NOMO-1 (cell line): ENCODE measurements at regions not wholly inside any gene's neighbourhood (a gene's known extent, or its start where the extent isn't known, plus 50 kb on each side); places are given as distances from the start of the nearest gene placed in this dataset.

Experiments
- DNase-seq, 2 experiments: peaks; one replicate each; lab custom pipeline; 2025; ENCODE audit not compliant: unreplicated experiment in 2 of 2; lab: John Stamatoyannopoulos, UW

DNA sequence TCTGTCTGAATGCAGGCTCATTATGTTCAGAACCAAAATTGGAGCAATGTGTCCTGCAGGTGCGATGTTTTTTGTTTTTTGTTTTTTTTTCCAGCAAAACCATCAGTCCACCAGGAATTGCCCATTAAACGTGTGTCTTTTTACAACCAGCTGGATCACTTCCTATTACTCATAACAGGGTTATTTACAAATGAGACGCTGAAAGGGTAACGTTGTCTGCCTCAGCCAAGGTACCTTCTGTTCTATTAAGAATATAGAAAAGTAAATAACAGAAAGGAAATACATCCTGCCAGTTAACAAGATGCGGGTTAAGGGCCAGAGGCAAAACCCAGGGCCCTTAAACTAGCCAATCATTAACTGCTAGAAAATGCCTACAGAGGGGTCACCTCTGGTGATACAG lies 590.4 kb downstream of the TBC1D4 start:
- DNase-seq: no peak

DNA sequence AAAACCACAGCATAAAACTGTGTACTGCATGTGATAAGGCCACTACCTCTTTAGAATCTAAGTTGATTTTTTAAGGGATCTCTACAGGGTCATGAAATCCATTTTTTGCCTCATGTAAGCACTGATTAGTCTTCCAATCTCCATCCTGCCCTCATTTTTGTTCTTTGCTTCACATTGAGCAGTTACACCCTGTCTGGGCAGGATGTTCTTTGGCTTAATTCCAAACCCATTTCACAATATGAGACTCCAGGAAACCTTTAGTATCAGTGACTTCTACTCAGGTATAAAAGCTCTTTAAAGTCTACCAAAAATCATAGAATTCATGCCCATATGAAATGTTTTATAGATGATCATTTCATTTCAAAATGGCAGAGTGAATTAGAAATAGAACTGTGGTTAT lies 592.6 kb downstream of the TBC1D4 start:
- DNase-seq: no peak

GRCh38 chr13:74886502-74886901 lies 595.5 kb downstream of the TBC1D4 start:
- no peak for DNase-seq

DNA sequence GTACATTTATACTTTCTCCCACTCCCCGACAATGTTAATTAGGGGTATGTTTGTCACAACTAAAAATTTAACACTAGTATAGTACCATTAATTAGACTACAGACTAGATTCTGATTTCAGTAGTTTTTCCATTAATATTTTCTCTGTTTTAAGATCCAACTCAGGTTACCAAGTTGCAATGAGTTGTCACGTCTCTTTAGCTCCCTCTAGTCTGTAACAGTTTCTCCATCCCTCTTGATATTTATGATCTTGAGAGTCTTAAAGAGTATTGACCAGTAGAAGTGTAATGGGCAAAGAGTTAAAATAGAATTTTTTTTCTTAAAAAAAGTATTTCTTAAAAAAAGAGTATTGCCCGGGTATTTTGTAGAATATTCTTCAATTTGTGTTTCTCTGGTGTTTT lies 598.1 kb downstream of the TBC1D4 start:
- no peak for DNase-seq

GRCh38 chr13:74871369-74872070 lies 610.4 kb downstream of the TBC1D4 start:
- no peak for DNase-seq

- DNase-seq: no peak
Observed at GRCh38 chr13:74870865-74871264, 611.1 kb downstream of the TBC1D4 start.

- no peak for DNase-seq
Observed at GRCh38 chr13:74869846-74870245, 612.1 kb downstream of the TBC1D4 start.

DNA sequence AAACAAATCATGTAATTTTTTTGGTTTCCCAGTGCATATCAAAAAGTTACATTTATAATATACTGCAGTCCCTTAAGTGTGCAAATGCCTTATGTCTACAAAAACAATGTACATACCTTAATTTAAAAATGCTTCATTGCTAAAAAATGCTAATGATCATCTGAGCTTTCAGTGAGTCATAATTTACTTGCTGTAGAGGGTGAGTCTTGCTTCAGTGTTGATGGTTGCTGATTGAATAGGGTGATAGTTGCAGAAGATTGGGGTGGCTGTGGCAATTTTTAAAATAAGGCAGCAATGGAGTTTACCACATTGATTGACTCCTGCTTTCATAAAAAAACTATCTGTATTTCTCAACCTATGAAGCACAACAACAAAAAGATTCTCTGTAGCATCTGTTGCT lies 613.9 kb downstream of the TBC1D4 start:
- no peak for DNase-seq

DNA sequence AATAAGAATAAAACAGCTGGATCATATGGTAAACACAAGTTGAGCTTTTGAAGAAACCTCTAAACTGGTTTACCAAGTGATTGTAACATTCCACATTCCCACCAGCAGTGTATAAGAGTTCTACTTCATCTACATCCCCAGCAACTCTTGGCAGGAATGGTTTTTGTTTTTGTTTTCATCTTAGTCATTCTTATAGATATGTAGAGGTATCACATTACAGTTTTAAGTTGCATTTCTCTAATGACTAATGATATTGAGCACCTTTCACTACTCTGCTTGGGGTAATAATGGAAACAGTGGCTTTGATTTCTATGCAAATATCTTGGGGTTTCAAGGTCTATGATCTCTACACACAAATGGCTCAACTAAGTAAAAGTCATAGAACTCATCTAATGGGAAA lies 614.5 kb downstream of the TBC1D4 start:
- no peak for DNase-seq

- no peak for DNase-seq
Observed at GRCh38 chr13:74866101-74866500, 615.9 kb downstream of the TBC1D4 start.

- no peak for DNase-seq
Observed at GRCh38 chr13:74865656-74866055, 616.3 kb downstream of the TBC1D4 start.

- no peak for DNase-seq
Observed at GRCh38 chr13:74860789-74861188, 621.2 kb downstream of the TBC1D4 start.

GRCh38 chr13:74850893-74851292 lies 631.1 kb downstream of the TBC1D4 start:
- DNase-seq: no peak

- DNase-seq: no peak
Observed at GRCh38 chr13:74847966-74848365, 634.0 kb downstream of the TBC1D4 start.

DNA sequence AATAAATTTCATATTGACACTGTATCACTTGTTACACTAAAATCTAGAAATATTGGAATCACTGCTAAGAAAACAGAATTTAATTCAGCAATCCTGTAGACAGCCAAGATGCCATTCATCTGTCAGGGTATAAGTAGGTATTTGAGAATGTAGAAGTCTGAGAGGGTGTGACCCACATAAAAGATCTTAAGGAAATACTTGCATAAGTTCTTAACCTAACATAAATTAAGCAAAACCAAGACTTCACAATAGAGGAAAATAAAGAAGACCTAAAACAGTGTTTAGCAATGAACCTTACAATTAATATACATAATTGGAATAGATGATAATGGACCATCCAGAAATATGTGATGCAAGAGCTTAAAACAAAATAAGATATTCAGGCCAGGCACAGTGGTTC lies 636.2 kb downstream of the TBC1D4 start:
- no peak for DNase-seq

- DNase-seq: no peak
Observed at GRCh38 chr13:74841651-74842050, 640.3 kb downstream of the TBC1D4 start.

GRCh38 chr13:74841123-74841522 lies 640.8 kb downstream of the TBC1D4 start:
- no peak for DNase-seq

- no peak for DNase-seq
Observed at GRCh38 chr13:74839656-74840055, 642.3 kb downstream of the TBC1D4 start.

DNA sequence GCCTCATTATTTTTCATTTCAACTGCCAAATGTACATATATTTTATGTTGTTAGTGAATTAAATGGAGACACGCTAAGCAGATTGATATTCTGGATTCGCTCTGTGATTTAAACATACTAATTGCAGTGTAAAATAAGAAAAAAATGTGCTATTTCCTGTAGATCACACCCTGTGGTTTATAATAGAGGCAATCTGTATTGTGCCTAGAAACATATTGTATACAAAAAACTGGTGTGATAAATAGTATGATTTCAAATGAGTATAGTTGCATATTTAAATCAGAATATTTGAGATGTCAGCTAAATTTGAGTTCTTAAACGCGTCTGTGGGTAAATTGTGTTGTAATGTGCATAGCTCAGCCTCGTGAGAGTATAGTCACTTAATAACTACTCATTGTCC lies 643.9 kb downstream of the TBC1D4 start:
- DNase-seq: no peak

DNA sequence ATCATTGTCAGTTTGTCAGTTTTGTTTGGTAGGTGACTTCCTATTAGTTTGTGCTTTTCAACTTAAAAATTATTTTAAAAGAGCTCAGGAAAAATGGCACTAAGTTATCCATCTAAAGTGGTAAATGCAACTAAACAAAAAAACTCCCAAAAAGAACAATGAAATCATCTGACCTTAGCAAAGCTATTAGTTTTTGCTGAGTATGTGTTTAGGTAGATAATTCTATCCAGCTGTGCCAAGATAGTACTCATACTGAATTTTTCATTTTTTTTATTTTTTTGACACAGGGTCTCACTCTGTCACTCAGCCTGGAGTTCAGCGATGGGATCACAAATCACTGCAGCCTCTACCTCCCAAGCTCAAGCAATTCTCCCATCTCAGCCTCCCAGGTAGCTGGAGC lies 645.3 kb downstream of the TBC1D4 start:
- no peak for DNase-seq

GRCh38 chr13:74835579-74835978 lies 646.4 kb downstream of the TBC1D4 start:
- DNase-seq: no peak

DNA sequence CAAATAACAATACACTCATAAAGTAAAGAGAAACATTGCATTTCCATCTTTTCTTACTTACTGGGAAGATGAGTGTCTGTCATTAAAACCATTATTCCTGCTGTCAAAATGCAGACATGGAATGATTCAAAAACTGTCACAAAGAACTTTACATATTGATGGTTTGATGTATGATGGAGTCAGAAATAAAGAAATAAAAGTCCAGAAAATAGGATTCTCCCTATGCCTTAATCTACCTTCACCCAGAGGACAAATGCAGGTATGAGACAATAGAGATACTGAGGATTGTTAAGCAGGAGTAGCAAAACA lies 656.1 kb downstream of the TBC1D4 start:
- no peak for DNase-seq

GRCh38 chr13:74825152-74825937 lies 656.6 kb downstream of the TBC1D4 start:
- DNase-seq: no peak
